ENCODE measurements at regions not wholly inside any gene's neighbourhood (a gene's known extent, or its start where the extent isn't known, plus 50 kb on each side); places are given as distances from the start of the nearest gene placed in this dataset.

DNA sequence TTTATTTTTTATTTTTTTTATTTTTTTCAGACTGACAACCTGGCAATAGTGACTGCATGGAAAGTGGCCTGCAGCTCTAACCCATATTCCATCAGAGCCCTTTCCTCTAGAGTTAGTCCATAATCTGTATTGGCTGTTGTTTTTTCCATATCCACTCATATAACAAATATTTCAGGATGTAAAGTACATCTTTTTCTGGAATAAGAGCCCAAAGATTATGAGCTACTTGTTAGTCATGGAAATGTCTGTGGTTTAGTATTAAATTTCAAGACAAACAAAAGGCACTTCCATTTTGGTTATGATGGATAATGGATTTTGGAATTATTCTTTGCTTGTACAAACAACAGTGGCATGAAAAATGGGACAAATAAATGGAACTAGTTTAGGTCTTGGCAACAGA is 296.0 kb upstream of the HS3ST1 start:
- TF ChIP-seq EZH2 (IDR thresholded peaks at IDR 0.05; ENCODE audit: borderline replicate concordance, low read length): no peak
- TF ChIP-seq, protein P1, sequence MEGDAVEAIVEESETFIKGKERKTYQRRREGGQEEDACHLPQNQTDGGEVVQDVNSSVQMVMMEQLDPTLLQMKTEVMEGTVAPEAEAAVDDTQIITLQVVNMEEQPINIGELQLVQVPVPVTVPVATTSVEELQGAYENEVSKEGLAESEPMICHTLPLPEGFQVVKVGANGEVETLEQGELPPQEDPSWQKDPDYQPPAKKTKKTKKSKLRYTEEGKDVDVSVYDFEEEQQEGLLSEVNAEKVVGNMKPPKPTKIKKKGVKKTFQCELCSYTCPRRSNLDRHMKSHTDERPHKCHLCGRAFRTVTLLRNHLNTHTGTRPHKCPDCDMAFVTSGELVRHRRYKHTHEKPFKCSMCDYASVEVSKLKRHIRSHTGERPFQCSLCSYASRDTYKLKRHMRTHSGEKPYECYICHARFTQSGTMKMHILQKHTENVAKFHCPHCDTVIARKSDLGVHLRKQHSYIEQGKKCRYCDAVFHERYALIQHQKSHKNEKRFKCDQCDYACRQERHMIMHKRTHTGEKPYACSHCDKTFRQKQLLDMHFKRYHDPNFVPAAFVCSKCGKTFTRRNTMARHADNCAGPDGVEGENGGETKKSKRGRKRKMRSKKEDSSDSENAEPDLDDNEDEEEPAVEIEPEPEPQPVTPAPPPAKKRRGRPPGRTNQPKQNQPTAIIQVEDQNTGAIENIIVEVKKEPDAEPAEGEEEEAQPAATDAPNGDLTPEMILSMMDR (conservative IDR thresholded peaks at IDR 0.05 in 1 of 2, IDR thresholded peaks at IDR 0.05 in 1 of 2; ENCODE audit: extremely low read depth in 1 of 2, insufficient read depth in 1 of 2, low read depth in 1 of 2, low read length in 2 of 2): no peak
